ENCODE measurements at regions not wholly inside any gene's neighbourhood (a gene's known extent, or its start where the extent isn't known, plus 50 kb on each side); places are given as distances from the start of the nearest gene placed in this dataset.

DNA sequence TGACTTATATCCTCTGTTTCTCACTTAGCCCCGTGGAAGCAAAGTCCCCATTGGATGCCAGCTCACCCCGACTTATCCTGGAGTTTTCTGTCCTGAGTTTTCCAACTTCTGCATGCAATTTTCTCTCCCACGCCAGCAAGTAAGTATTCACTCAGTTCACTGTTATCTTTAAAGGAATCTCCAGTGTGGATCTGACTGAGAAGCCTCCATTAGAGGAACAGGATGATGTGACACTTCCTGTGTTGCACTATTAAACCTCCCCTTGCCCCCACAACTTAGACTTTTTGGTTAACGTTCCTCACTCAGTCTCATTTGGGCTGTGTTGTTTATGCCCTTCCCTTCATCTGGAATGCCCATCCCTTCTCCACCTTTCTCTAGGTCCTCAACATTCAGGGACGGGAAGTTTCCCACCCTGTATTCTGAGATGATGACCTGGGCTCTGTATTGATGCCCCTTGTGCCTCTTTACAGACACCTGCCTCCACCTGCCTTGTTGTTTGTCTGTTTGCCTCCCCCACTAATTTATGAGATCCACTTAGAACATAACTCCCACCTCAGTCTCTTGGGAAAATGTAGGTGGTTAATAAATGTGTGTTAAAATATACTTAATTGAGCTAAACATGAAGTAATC lies 536.1 kb upstream of the RAB6C start:
- H3K4me2 ChIP-seq (ENCODE audit: extremely low read depth, insufficient read depth, low read length): no peak overlapping the region
- no peak for DNase-seq (ENCODE audit: low read depth in 2 of 2)

DNA sequence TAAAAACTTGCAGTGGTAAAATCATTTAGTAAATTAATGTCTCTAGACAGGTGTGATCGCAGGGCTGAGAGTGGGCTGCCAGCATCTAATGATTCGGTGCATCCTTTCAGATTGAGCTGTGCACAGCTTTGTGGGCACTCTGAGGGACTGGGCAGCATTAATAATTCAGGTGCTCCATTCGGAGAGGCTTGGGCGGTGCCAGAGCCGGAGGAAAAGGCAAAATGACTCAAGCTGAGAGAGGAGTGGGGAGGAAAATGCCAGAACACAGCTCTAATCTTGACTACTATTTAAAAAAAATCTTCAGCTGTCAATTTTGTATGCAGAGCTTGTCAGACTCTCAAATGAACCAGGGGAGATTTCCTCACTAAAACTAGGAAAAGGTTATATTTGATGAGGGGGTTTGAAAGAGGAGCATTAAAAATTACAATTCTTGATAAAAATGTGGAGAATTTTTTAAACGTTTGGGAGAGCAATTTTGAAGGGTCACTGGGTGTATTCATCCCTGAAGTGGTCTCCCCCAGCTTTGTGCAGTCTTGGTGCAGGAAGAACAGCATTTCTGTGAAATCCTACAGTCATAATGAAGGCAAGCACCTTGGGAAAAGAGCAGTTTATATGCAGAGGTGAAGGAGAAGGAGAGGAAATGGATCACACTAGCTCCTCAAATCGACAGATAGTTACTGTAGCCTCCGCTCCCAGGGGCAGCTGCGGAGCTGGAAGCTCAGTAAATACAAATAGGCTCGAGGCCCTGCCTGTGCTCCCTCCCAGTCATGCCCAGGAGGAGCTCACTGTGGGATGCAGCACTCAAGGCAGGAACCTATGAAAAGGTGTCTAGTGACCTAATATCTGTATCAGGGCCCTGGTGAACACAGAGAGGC lies 535.4 kb upstream of the RAB6C start:
- Histone ChIP-seq H3K27me3 (ENCODE audit: control insufficient read depth, insufficient read depth, low read length) (no peaks in the 10 kb centered on the region), H3K4me3 (replicated peaks in 1 of 4; ENCODE audit: control extremely low read depth in 1 of 4, insufficient read depth in 1 of 4, low read depth in 3 of 4, low read length in 4 of 4) (no peak overlapping the region), H3K9me3 (ENCODE audit: control insufficient read depth, insufficient read depth, low read depth, low read length) (no peaks in the 10 kb centered on the region), H2AFZ (ENCODE audit: low read length) (no peak overlapping the region), H3K36me3 (ENCODE audit: control insufficient read depth, insufficient read depth, low read length) (no peaks in the 10 kb centered on the region), H3K4me2 (ENCODE audit: extremely low read depth, insufficient read depth, low read length) (no peak overlapping the region), H4K20me1 (ENCODE audit: control insufficient read depth, extremely low read depth, insufficient read depth, low read length) (no peaks in the 10 kb centered on the region), H3K27ac (ENCODE audit: insufficient read depth, low read length) (no peak overlapping the region), H3K4me1 (ENCODE audit: control insufficient read depth, extremely low read depth, insufficient read depth, low read length) (no peaks in the 10 kb centered on the region), H3K9ac (ENCODE audit: insufficient read depth, low read length) (no peak overlapping the region), H3K79me2 (ENCODE audit: control insufficient read depth, insufficient read depth, low read length) (no peaks in the 10 kb centered on the region)
- DNase-seq (ENCODE audit: low read depth in 2 of 2): no peak
- no peak for TF ChIP-seq EZH2 (IDR thresholded peaks at IDR 0.05; ENCODE audit: low read length, missing control alignments)
- TF ChIP-seq, protein P1, sequence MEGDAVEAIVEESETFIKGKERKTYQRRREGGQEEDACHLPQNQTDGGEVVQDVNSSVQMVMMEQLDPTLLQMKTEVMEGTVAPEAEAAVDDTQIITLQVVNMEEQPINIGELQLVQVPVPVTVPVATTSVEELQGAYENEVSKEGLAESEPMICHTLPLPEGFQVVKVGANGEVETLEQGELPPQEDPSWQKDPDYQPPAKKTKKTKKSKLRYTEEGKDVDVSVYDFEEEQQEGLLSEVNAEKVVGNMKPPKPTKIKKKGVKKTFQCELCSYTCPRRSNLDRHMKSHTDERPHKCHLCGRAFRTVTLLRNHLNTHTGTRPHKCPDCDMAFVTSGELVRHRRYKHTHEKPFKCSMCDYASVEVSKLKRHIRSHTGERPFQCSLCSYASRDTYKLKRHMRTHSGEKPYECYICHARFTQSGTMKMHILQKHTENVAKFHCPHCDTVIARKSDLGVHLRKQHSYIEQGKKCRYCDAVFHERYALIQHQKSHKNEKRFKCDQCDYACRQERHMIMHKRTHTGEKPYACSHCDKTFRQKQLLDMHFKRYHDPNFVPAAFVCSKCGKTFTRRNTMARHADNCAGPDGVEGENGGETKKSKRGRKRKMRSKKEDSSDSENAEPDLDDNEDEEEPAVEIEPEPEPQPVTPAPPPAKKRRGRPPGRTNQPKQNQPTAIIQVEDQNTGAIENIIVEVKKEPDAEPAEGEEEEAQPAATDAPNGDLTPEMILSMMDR (conservative IDR thresholded peaks at IDR 0.05 in 1 of 2, IDR thresholded peaks at IDR 0.05 in 1 of 2; ENCODE audit: low read depth in 1 of 2, low read length in 2 of 2): no peak

More for the DNA sequence above, 536.1 kb upstream of the RAB6C start:
- H3K36me3 ChIP-seq (ENCODE audit: control insufficient read depth, insufficient read depth, low read length): no peaks in the 10 kb centered on the region
- TF ChIP-seq, protein P1 (conservative IDR thresholded peaks at IDR 0.05 in 1 of 2, IDR thresholded peaks at IDR 0.05 in 1 of 2; ENCODE audit: low read depth in 1 of 2, low read length in 2 of 2): no peak
- H4K20me1 ChIP-seq (ENCODE audit: control insufficient read depth, extremely low read depth, insufficient read depth, low read length): no peaks in the 10 kb centered on the region
- no peaks in the 10 kb centered on the region for H3K9me3 ChIP-seq (ENCODE audit: control insufficient read depth, insufficient read depth, low read depth, low read length)
- no peaks in the 10 kb centered on the region for H3K27me3 ChIP-seq (ENCODE audit: control insufficient read depth, insufficient read depth, low read length)
- no peak overlapping the region for H2AFZ ChIP-seq (ENCODE audit: low read length)
- no peak overlapping the region for H3K4me3 ChIP-seq (replicated peaks in 1 of 4; ENCODE audit: control extremely low read depth in 1 of 4, insufficient read depth in 1 of 4, low read depth in 3 of 4, low read length in 4 of 4)
- H3K79me2 ChIP-seq (ENCODE audit: control insufficient read depth, insufficient read depth, low read length): no peaks in the 10 kb centered on the region
- H3K9ac ChIP-seq (ENCODE audit: insufficient read depth, low read length): no peak overlapping the region
- no peak overlapping the region for H3K27ac ChIP-seq (ENCODE audit: insufficient read depth, low read length)
- no peaks in the 10 kb centered on the region for H3K4me1 ChIP-seq (ENCODE audit: control insufficient read depth, extremely low read depth, insufficient read depth, low read length)

DNA sequence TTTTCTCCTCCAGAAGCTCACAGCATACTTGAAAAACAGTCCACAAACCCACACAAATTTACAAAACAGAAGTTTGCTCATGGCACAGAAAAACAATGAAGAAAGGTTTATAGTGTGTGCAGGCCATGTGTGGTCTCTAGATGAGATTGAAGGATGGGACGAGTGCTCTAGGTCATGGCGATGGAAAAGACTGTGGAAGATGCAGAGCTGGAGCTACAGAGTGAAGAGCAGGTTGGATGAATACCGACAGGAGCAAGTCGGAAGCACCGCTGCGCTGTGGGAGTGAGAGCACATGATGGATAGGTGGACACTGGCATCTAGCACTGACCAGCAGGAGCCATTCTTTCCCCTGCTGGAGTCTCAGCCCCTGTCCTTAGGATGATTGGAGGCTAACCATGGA lies 534.7 kb upstream of the RAB6C start:
- Histone ChIP-seq H3K9me3 (ENCODE audit: control insufficient read depth, insufficient read depth, low read depth, low read length) (no peaks in the 10 kb centered on the region), H2AFZ (ENCODE audit: low read length) (no peak overlapping the region), H3K4me2 (ENCODE audit: extremely low read depth, insufficient read depth, low read length) (no peak overlapping the region), H3K36me3 (ENCODE audit: control insufficient read depth, insufficient read depth, low read length) (no peaks in the 10 kb centered on the region), H3K9ac (ENCODE audit: insufficient read depth, low read length) (no peak overlapping the region), H3K79me2 (ENCODE audit: control insufficient read depth, insufficient read depth, low read length) (no peaks in the 10 kb centered on the region), H3K27ac (ENCODE audit: insufficient read depth, low read length) (no peak overlapping the region), H3K4me1 (ENCODE audit: control insufficient read depth, extremely low read depth, insufficient read depth, low read length) (no peaks in the 10 kb centered on the region), H3K27me3 (ENCODE audit: control insufficient read depth, insufficient read depth, low read length) (no peaks in the 10 kb centered on the region), H3K4me3 (replicated peaks in 1 of 4; ENCODE audit: control extremely low read depth in 1 of 4, insufficient read depth in 1 of 4, low read depth in 3 of 4, low read length in 4 of 4) (no peak overlapping the region), H4K20me1 (ENCODE audit: control insufficient read depth, extremely low read depth, insufficient read depth, low read length) (no peaks in the 10 kb centered on the region)
- TF ChIP-seq EZH2 (IDR thresholded peaks at IDR 0.05; ENCODE audit: low read length, missing control alignments): no peak
- TF ChIP-seq, protein P1 (conservative IDR thresholded peaks at IDR 0.05 in 1 of 2, IDR thresholded peaks at IDR 0.05 in 1 of 2; ENCODE audit: low read depth in 1 of 2, low read length in 2 of 2): no peak
- no peak for DNase-seq (ENCODE audit: low read depth in 2 of 2)
